GM12873 (cell line): ENCODE measurements at regions not wholly inside any gene's neighbourhood (a gene's known extent, or its start where the extent isn't known, plus 50 kb on each side); places are given as distances from the start of the nearest gene placed in this dataset.

Source experiments
- TF ChIP-seq, protein P1 (sequence below): IDR thresholded peaks from 2 replicates; pipeline ENCODE4 v1.5.1; 2012; ENCODE audit warnings: low read depth, mild to moderate bottlenecking, moderate library complexity, low read length, control low read depth; ENCODE audit not compliant: insufficient read depth; ENCODE audit errors: missing control alignments

DNA sequence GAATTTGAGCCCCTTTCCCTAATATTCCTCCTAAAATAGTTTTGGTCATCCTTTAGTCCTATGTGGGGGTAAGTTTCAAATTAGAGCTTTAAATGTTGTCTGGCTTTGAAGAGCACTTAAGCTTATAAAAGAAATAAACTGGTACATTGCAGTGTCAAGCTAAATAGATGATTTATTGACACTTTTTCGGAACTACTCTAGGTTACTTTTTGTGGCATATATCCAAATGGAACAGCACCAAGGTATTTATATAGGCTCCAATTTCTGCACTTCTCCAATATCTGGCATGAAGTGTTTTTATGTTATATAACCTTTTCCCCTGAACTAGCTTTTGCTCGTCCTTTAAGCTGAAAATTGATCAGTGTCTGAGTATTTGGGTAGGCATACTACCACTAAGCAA is 402.5 kb downstream of the NFIB start:
- TF ChIP-seq, protein P1, sequence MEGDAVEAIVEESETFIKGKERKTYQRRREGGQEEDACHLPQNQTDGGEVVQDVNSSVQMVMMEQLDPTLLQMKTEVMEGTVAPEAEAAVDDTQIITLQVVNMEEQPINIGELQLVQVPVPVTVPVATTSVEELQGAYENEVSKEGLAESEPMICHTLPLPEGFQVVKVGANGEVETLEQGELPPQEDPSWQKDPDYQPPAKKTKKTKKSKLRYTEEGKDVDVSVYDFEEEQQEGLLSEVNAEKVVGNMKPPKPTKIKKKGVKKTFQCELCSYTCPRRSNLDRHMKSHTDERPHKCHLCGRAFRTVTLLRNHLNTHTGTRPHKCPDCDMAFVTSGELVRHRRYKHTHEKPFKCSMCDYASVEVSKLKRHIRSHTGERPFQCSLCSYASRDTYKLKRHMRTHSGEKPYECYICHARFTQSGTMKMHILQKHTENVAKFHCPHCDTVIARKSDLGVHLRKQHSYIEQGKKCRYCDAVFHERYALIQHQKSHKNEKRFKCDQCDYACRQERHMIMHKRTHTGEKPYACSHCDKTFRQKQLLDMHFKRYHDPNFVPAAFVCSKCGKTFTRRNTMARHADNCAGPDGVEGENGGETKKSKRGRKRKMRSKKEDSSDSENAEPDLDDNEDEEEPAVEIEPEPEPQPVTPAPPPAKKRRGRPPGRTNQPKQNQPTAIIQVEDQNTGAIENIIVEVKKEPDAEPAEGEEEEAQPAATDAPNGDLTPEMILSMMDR: no peak

DNA sequence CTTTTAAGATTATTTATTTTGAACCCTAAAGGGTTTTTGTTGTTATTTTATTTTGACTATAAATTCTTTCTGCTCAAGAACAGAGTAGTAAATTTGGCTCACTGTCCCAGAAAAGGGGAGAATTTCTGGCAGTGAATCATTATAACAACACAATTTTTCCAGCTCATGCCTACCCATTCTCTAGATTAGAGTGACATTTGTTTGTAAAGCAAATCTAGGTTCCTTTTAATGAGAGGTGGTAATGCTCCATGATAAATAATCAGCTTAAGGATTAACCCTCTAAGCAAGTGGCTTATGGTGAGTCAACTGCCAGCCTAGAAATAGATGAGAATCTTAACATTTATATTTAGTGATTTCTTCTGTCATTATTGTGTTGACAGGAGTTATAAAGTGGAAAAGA is 409.2 kb downstream of the NFIB start:
- TF ChIP-seq, protein P1: no peak

- TF ChIP-seq, protein P1: no peak
These were observed 409.6 kb downstream of the NFIB start for GRCh38 chr9:13904311-13904710.

- TF ChIP-seq, protein P1: no peak
These were observed 411.5 kb downstream of the NFIB start for GRCh38 chr9:13902286-13903066.

DNA sequence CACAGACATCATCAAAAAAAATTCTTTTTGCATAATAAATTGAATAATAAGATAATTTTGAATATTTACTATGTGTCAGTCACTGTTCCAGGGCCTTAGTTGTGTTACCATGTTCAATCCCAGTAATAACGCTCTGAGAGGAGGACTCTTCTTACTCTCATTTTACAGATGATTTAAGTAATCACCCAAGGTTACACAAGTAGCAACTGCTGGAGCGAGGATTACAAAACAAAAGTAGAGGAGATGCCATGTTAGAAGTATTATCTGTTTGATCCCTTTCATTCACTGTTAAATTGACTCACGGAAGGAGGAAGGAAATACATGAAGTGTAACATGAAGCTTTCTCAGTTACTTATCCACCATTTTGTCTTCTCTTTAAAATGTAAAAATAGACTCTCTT is 412.8 kb downstream of the NFIB start:
- TF ChIP-seq, protein P1: no peak

DNA sequence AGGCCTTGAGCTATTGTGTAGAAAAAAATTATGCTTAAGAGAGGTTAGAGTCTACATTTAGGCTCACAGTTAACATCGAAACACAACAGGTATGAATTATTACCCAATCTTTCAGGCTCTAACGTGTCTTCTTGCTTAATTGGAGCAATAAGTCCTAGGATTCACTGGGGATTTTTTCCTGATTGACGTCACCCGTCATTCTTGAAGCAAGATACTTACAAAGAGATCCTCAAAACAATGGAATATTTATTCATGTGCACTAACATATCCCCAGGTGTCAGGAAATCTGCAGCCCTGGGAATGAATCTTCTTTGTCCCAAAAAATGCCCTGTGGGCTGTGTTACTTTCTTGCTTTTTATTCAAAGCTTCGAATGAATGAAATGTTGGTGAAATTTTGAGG is 413.5 kb downstream of the NFIB start:
- TF ChIP-seq, protein P1: no peak

- TF ChIP-seq, protein P1: no peak
These were observed 414.0 kb downstream of the NFIB start for GRCh38 chr9:13899924-13900323.
